ENCODE measurements at regions not wholly inside any gene's neighbourhood (a gene's known extent, or its start where the extent isn't known, plus 50 kb on each side); places are given as distances from the start of the nearest gene placed in this dataset.

GRCh38 chr7:26471306-26472075 lies 179.8 kb downstream of the SNX10 start (continued):
- no peak for TF ChIP-seq CHD7 (IDR thresholded peaks at IDR 0.05; ENCODE audit: insufficient replicate concordance, low read length)
- no peak for TF ChIP-seq EZH2 (IDR thresholded peaks at IDR 0.05; ENCODE audit: low read depth, low read length, severe bottlenecking)
- no peak for TF ChIP-seq USF2 (IDR thresholded peaks at IDR 0.05; ENCODE audit: low read length)
